ENCODE measurements at regions not wholly inside any gene's neighbourhood (a gene's known extent, or its start where the extent isn't known, plus 50 kb on each side); places are given as distances from the start of the nearest gene placed in this dataset.

DNA sequence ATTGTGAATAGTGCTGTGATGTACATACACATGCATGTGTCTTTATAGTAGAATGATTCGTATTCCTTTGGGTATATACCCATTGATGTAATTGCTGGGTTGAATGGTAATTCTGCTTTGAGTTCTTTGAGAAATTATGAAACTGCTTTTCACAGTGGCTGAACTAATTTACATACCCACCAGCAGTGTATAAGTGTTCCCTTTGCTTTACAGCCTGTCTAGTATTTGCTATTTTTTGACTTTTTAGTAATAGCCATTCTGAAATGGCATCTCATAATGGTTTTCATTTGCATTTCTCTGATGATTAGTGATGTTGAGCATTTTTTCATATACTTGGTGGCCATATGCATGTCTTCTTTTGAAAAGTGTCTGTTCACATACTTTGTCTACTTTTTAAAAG lies 54.5 kb upstream of the FAM78B start:
- Histone ChIP-seq H3K27ac (no peak overlapping the region), H3K4me3 (no peak overlapping the region)

DNA sequence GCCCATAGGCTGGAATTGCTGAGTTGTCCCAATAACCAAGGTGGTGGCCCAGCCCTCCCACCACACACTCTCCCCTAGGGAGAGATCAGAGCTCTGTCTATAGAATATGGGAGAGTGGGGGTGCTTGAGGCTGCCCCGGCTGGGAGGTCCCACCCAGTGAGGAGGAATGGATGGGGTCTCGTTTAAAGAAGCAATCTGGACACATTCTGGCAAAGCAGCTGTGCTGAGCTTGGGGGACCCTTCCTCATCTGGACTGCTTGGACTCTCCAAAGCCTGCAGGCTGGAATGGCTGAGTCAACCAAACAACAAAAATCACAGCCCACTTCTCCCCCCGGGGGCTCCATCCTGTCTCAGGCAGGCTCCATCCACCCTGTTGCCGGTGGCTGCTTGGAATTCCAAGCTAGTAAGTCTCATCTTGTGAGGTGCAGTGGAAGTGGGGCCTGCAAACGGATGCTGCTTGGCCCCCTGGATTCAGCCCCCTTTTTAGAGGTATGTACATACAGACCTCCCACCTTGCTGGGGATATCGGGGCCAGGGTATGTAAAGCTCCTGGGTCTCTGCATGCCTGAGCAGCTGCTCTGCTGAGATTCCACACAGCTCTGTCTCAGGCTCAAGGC lies 67.1 kb upstream of the FAM78B start:
- H3K27ac ChIP-seq = no peak overlapping the region
- no peak overlapping the region for H3K4me3 ChIP-seq

GRCh38 chr1:166235728-166236127 lies 68.9 kb upstream of the FAM78B start:
- no peak overlapping the region for H3K4me3 ChIP-seq
- H3K27ac ChIP-seq = no peak overlapping the region

- no peak overlapping the region for H3K4me3 ChIP-seq
- H3K27ac ChIP-seq = no peak overlapping the region
Measured at GRCh38 chr1:166237675-166238074, 70.9 kb upstream of the FAM78B start.

GRCh38 chr1:166253076-166253779 lies 86.4 kb upstream of the FAM78B start:
- Histone ChIP-seq H3K4me3 (no peak overlapping the region), H3K27ac (no peak overlapping the region)

DNA sequence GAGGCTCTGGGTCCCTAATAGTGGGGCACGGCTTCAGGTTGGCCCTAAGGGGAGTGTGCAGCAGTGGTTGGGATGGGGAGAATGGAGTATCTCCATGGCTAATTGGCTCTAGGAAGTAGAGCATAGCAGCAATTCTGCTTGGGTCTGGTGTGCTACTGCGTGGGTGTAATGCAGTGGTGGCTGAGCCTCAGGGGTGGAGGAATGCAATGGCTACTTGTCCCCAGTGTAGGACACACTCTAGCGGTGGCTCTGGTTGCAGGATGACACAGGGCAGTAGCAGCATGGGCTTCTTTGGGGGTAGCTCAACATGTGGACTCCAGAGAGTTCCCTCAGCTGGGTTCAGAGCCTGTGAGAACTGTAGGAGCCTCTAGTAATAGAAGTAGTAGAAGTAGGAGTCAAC lies 91.2 kb upstream of the FAM78B start:
- Histone ChIP-seq H3K4me3 (no peak overlapping the region), H3K27ac (no peak overlapping the region)

DNA sequence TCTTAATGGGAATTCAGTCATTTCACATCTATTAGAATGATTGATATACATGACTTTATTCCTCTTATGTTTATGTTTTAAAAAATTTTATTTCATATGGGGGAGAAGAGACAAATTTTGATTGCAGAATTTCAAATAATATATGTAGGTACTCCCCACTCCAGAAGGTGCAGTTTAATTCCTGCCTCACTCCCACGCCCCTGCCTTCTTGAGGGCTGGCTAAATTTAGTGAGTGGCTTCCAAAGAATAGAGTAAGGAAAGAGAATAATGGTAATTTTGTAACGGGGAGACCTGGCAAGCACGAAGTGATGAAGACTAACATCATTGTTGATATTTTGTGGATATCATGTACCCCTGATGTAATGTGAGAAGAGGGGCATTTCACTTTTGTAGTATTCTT lies 94.7 kb upstream of the FAM78B start:
- Histone ChIP-seq H3K4me3 (no peak overlapping the region), H3K27ac (no peak overlapping the region)

DNA sequence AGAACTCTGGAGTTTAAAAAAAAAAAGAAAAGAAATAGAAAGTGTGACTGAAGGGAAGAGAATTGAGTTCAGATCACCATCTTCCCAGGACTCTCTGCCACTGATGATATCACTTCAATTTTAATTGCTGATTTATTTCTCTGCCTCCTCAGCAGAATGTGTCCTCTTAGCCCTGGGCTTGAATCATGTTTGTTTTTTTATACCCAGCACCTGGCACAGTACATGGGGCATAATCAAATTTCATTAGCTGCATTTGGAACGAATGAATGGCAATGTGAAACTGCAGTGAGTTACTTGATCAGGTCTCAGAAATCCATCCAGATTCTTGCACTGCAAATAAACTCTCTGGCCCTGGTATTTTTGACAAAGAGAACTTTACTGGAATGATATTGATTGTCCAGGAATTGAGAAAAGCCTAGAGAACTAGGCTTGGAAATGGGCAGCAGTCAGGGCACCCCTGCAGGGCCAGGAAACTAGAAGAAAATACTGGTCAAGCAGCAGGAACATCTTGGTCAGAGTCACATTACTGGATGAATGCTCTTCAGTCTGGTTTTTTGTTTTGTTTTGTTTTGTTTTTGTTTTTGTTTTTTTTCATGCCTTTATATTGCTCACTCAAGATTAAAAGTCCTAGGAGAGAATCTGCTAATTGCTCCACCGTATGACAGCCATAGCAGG lies 103.8 kb upstream of the FAM78B start:
- no peak overlapping the region for H3K27ac ChIP-seq
- no peak overlapping the region for H3K4me3 ChIP-seq

DNA sequence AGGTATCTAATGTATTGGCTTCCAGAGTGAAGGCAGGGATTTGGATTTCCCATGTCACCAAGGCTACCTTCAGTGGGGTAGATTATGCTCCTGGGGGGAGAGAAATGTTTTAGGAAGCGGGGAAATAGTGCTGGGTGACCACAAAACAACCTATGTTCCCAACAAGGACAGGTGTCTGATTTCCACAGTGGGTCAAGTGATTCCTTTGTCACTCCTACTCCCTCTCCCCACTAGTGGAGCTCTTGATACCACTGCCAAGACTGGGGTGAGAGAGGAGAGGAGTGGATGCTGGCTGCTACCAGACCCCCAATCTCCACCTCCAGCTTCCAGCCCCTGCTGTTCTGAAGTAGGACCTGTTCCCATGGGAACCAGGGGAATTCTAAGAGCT lies 104.3 kb upstream of the FAM78B start:
- no peak overlapping the region for H3K27ac ChIP-seq

GRCh38 chr1:166272155-166272554 lies 105.4 kb upstream of the FAM78B start:
- Histone ChIP-seq H3K4me3 (no peak overlapping the region), H3K27ac (no peak overlapping the region)

More for the DNA sequence above, 104.3 kb upstream of the FAM78B start:
- no peak overlapping the region for H3K4me3 ChIP-seq

GRCh38 chr1:166272851-166273250 lies 106.0 kb upstream of the FAM78B start:
- no peak overlapping the region for H3K4me3 ChIP-seq
- no peak overlapping the region for H3K27ac ChIP-seq

GRCh38 chr1:166273618-166274017 lies 106.8 kb upstream of the FAM78B start:
- H3K27ac ChIP-seq = no peak overlapping the region
- H3K4me3 ChIP-seq = no peak overlapping the region

GRCh38 chr1:166282391-166283137 lies 115.8 kb upstream of the FAM78B start:
- Histone ChIP-seq H3K4me3 (no peak overlapping the region), H3K27ac (no peak overlapping the region)

GRCh38 chr1:166283190-166283589 lies 116.4 kb upstream of the FAM78B start:
- Histone ChIP-seq H3K4me3 (no peak overlapping the region), H3K27ac (no peak overlapping the region)

DNA sequence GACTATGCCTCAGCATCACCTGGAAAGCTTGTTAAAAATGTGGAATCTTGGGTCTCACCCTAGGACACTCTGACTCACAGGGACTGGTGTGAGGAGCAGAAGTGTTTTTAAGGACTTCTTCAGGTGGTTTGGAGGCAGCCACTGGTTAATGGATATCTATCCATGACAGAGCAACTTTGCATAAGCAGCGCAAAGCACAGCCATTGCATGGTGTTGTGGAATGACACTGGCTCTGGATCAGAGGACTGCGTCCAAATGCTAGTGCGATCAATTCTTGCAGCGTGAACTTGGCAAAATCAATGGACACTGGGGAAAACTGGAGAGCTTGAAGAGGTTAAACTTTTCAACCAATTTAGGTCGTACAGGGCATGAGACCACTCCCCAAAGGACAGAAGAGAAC lies 116.8 kb upstream of the FAM78B start:
- Histone ChIP-seq H3K4me3 (no peak overlapping the region), H3K27ac (no peak overlapping the region)

DNA sequence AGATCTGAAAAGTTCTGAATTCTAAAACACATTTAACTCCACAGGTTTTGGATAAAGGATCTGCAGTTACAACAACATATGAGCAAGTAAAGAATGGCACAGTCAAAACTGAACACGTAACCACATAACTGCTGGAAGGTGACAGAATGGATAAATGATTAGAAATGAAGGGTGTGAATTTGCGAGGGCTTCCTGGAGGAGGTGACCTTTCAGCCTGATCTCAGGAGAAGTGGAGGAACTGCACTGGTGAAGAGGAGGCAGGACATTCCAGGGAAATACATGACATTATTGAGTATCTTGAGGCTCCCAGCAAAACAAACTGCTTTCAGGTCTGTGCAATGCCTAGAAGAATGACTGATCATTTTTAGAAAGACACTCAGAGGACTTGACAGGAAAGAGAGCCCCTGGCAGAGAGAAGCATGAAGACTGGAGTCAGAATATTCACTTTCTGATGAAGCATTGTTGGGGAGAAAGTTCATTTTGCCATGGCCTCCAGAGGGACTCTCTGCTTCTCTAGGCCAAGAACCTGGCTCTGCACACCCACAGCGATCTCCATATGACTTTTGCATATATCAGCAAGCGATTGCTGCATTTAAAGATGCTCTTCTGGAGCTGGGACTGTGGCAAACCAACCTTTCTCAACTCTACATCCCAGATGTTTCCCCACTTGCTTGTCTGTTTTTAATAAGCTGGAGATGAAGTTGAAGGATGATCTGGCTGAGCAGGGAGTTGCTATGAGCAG lies 122.7 kb upstream of the FAM78B start:
- Histone ChIP-seq H3K4me3 (no peak overlapping the region), H3K27ac (no peak overlapping the region)

- H3K27ac ChIP-seq = no peak overlapping the region
- no peak overlapping the region for H3K4me3 ChIP-seq
Measured at GRCh38 chr1:166295656-166296055, 128.9 kb upstream of the FAM78B start.

DNA sequence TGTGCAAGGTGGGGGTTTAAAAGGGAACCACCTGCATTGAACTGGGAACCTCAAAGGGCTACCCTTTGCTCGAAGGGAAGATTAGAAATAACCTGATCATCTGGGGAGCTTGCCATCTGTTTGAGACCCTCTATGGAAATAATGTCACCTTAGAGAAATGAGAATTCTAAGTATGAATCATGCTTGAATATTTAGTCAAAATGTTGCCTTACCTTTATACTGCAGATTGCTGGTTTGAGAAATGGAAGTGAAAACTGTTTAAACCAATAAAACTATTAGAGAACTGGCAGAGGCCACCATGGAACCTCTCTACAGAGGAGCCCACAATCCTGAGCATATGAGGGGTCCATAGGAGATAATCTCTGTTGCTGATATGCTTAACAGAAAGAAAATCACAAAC lies 131.2 kb upstream of the FAM78B start:
- Histone ChIP-seq H3K4me3 (no peak overlapping the region), H3K27ac (no peak overlapping the region)

- no peak overlapping the region for H3K4me3 ChIP-seq
- H3K27ac ChIP-seq = no peak overlapping the region
Measured at GRCh38 chr1:166300767-166301166, 134.0 kb upstream of the FAM78B start.

Measured in skin epidermis (tissue), 12 donors.